Cerebellar cortex (tissue), 1 donor: ENCODE measurements at regions not wholly inside any gene's neighbourhood (a gene's known extent, or its start where the extent isn't known, plus 50 kb on each side); places are given as distances from the start of the nearest gene placed in this dataset.

Experiments
- DNase-seq: peaks from one replicate; pipeline ENCODE4 v3.0.0-alpha.2; 2015; ENCODE audit warnings: low spot score

GRCh38 chr15:47371939-47372338, 345.4 kb upstream of the SEMA6D start:
- DNase-seq, result no peak

GRCh38 chr15:47374222-47374621, 343.1 kb upstream of the SEMA6D start:
- no peak for DNase-seq

- DNase-seq, result no peak
Measured at GRCh38 chr15:47376190-47376589, 341.1 kb upstream of the SEMA6D start.

DNA sequence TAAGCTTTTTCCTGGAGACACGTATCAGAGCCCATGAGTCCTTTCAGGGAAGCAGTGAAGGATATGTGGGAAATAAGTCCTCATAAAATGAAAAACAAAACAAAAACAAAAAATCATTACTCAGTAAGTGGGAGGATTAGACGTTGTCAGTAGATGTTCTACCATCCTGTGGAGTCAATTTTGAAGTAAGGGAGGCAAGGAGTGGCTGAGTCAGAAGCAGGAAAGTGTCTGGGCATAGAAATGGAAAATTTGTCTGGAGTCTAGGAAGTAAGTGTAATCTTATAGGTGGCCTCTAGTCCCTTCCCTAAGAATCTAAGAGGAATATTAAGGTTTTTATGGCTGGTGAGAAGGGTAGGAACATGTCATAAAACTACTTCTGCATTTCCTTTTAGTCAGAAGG, 339.8 kb upstream of the SEMA6D start:
- DNase-seq, result no peak

- no peak for DNase-seq
Measured at GRCh38 chr15:47378527-47378926, 338.8 kb upstream of the SEMA6D start.

GRCh38 chr15:47383102-47383501, 334.2 kb upstream of the SEMA6D start:
- DNase-seq, result no peak

- no peak for DNase-seq
Measured at GRCh38 chr15:47383801-47384200, 333.5 kb upstream of the SEMA6D start.

- no peak for DNase-seq
Measured at GRCh38 chr15:47384341-47384740, 333.0 kb upstream of the SEMA6D start.

DNA sequence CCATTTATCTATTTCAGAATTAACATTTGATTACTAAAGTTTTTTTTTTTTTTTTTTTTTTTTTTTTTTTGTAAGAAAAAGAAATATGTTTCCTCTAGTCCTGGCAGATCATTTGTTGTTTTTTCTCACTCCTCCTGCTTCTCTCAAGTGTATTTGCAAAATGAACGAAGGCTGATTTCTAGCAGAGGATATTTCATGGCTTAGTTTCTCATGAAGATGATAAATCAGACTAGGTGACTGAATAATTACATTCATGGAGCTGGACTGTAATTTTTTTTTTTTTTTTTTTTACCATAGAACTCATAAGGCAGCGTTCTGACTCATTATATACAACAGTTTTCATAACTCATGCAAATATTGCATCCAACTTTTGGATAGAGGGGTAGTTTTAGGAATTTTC, 332.5 kb upstream of the SEMA6D start:
- DNase-seq, result no peak

DNA sequence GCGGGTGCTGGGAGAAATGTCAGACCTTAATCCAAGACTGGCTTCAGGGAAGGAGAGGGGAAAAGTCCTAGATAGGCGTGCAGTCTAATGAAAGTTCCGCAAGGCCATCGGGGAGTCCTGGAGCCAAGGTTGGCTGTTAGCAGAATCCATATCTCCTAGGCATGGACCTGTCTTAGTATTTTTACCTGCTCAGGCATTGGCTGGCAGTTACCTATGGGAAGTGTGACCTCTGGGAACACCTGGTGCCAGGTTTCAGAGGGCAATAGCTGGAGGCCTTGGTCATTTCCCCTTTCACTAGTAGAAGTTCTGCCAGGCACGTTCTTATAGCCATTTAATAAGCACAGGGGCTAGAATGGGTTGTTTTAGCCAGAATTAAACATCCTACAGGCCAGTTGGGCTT, 330.8 kb upstream of the SEMA6D start:
- DNase-seq, result no peak

DNA sequence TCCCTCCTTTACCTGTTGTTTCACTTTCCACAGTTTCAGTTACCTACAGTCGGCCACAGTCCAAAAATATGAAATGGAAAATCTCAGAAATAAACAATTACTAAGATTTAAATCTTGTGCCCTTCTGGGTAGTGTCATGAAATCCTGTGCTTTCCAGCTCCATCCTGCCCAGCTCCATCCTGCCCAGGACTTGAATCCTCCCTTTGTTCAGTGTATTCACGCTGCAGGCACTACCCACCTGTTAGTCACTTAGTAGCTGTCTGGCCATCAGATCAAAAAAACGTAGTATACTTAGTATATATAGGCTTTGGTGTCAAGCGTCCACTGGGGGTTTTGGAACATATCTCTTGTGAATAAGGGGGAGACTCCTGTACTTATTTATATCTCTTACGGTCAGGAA, 329.0 kb upstream of the SEMA6D start:
- no peak for DNase-seq

GRCh38 chr15:47390208-47390765, 327.0 kb upstream of the SEMA6D start:
- DNase-seq, result no peak

GRCh38 chr15:47394286-47394809, 323.0 kb upstream of the SEMA6D start:
- no peak for DNase-seq

DNA sequence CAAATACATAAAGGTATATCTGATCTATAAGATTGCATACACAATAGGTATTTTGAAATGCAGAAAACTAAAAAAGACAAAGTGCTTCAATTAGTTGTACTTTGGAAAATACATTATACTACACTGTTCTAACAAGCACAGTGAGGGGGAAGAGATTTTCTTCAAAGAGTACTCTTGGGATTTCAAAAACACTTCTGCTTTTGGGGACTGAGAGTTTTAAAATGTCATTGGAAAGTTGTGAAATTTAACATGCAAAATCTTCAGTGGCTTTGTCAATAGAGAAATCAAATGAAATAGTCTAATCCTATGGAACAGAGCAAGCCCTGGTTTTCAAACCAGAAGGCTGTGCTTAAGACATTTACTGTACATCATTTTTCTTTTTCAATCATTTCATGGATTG, 322.2 kb upstream of the SEMA6D start:
- no peak for DNase-seq

GRCh38 chr15:47397655-47398054, 319.6 kb upstream of the SEMA6D start:
- DNase-seq, result no peak

- DNase-seq, result no peak
Measured at GRCh38 chr15:47398132-47398531, 319.2 kb upstream of the SEMA6D start.

GRCh38 chr15:47398594-47398993, 318.7 kb upstream of the SEMA6D start:
- DNase-seq, result no peak

DNA sequence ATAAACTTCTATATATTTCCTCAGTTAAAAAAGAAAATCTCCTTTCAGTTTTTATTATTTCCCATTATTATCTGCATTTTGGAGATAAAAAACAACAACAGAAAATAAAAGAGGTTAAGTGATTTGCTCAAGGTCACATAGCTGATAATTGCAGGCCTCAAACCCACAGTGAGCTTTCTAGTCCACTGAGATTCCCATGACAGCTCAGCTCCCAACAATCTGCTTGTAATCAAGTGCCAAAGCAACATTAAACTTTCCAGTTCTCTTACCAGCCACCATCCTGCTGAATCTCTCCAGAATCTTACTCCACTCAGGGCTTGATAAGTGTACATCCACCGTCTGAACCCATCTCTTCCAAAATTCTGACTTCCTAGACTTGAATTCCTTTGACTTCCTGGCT, 318.2 kb upstream of the SEMA6D start:
- no peak for DNase-seq

- DNase-seq, result no peak
Measured at GRCh38 chr15:47400603-47401002, 316.7 kb upstream of the SEMA6D start.

DNA sequence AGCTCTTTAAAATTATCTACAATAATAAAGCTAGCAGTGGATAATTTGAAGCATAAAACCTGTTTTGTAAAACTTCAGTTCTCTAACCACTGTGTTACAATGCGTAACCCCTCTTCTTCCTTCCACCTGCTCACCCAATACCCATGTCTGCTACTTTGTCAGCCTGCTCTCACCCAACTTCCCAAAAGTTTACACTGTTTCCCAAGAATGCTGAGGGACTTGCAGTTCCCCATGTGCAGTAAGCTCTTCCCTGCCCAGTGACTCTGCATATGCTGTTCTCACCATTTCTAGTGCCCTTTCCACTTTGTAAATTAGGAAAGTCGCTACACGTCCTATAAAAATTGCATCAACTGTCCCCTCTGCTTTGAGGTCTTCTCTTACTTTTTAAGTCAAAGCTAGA, 315.9 kb upstream of the SEMA6D start:
- DNase-seq, result no peak

DNA sequence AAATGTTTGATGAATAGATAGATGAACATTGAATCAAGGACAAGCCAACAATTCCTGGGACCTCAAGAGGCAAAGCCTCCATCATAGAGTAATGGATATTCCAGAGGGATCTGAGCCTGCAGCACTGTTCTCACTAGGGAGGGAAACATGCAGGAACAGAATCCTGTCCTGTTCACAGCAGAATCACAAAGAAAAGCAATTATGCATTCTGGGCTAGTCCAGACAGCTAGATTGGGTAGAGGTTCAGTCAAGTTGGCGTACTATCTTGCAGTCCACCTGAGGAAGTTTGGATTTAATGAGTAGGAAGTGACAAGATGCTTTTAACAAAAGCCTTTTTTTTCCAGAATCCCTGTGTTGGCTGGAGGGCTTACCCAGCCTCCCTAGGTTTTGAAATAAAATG, 314.5 kb upstream of the SEMA6D start:
- no peak for DNase-seq

GRCh38 chr15:47404877-47405276, 312.4 kb upstream of the SEMA6D start:
- DNase-seq, result no peak

DNA sequence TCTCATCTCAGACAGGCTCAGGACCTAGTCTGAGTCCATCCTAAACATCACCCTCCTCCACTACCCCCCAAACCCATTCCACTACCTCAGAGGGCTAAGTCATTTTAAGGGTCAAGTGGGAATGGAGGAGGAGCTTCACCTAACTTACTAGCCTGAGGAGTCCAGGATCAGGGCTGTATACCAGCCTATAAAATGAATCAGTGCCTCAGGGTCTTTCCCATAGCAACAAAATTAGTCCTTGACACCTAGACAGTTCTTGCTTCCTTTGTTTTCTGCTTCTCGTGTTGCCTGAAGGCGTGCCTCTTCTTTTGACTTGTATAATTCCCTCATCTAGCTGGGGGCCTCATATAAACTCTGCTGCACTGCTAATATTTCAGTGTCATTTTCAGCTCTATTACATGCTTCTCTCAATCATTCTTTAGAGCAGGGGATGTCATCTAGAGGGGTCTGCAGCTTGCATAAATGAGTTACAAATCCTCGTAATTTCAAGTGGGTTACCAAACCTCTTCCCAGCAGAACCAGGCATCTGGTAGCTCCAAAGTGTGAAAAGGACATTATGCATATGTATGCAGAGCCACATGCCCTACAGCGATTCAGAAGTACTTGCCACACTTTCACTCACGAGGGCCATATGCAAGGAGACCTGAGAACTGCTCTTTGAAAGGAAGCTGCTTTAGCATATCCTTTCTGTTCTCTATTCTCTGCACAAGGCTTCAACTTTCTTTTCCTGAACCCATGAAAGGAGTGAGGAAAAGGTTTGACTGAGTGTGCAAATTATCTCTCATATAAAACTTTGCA, 311.7 kb upstream of the SEMA6D start:
- DNase-seq, result no peak

- DNase-seq, result no peak
Measured at GRCh38 chr15:47407692-47408091, 309.6 kb upstream of the SEMA6D start.
